ENCODE measurements at regions not wholly inside any gene's neighbourhood (a gene's known extent, or its start where the extent isn't known, plus 50 kb on each side); places are given as distances from the start of the nearest gene placed in this dataset.

DNA sequence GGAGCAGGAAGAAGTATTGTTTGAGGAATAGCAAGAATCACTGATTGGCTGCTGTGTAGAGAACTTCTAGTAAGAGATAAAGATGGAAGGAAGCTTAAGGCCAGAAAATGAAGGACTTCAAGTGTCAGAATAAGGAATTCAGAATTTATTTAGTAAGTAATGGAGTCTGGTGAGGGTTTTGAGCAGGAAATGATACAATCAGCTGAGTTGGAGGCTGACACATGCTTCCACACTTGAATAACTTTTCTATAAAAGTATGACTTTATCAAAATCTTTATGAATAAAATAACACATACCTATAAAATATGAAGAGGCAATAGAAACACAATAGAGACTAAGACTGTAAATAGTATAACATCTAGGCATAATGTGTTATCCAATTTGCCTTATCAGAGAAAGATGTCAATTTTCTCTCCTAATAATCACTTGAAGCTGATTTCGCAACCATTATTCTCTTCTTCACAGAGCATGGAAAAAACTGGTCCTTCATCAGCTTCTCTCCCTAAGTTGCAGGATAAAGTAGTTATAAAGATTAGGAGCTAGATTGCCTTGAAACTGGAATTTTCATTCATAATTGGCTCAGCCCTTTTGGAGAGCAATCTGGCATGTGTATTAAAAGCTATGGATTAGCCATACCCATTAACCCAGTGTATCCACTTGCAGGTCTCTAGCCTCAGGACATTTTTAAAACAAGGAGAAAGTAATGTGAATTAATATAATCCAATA lies 143.4 kb downstream of the ZNF608 start:
- Histone ChIP-seq H3K27me3 (replicated peaks in 1 of 7) (no peaks in the 10 kb centered on the region), H3K9me3 (no peaks in the 10 kb centered on the region), H3K4me3 (no peak overlapping the region), H3K4me1 (peaks cover 0 to 34% (median 11%) of the 10 kb centered on the region in 6 donors), H3K27ac (no peak overlapping the region), H3K36me3 (no peaks in the 10 kb centered on the region)
- TF ChIP-seq POLR2A (IDR thresholded peaks at IDR 0.05), result no peak
- TF ChIP-seq POLR2AphosphoS5 (IDR thresholded peaks at IDR 0.05), result no peak
- TF ChIP-seq CTCF (IDR thresholded peaks at IDR 0.05 in 8 of 11, conservative IDR thresholded peaks at IDR 0.05 in 3 of 11), result no peak
- intact Hi-C loops (cut with DNase I; ENCODE audit: low total_unique reads), result no loop called here
- WGBS, 5 donors, result 92 to 97% (median 94%) methylated on average over 1 of the region's 1 CpG
- DNase-seq, result no peak

GRCh38 chr5:124599028-124599973 lies 147.1 kb downstream of the ZNF608 start:
- Histone ChIP-seq H3K27ac (no peak overlapping the region), H3K9me3 (no peaks in the 10 kb centered on the region), H3K4me1 (peaks cover 0 to 29% (median 11%) of the 10 kb centered on the region in 6 donors), H3K4me3 (no peak overlapping the region), H3K36me3 (no peaks in the 10 kb centered on the region), H3K27me3 (replicated peaks in 1 of 7) (no peaks in the 10 kb centered on the region)
- TF ChIP-seq POLR2A (IDR thresholded peaks at IDR 0.05) (no peak), POLR2AphosphoS5 (IDR thresholded peaks at IDR 0.05) (no peak), CTCF (IDR thresholded peaks at IDR 0.05 in 8 of 11, conservative IDR thresholded peaks at IDR 0.05 in 3 of 11) (no peak)
- WGBS, 5 donors, result 43 to 59% (median 46%) methylated on average over 10 of the region's 10 CpGs
- DNase-seq, result no peak
- intact Hi-C loops (cut with DNase I; ENCODE audit: low total_unique reads), result no loop called here

DNA sequence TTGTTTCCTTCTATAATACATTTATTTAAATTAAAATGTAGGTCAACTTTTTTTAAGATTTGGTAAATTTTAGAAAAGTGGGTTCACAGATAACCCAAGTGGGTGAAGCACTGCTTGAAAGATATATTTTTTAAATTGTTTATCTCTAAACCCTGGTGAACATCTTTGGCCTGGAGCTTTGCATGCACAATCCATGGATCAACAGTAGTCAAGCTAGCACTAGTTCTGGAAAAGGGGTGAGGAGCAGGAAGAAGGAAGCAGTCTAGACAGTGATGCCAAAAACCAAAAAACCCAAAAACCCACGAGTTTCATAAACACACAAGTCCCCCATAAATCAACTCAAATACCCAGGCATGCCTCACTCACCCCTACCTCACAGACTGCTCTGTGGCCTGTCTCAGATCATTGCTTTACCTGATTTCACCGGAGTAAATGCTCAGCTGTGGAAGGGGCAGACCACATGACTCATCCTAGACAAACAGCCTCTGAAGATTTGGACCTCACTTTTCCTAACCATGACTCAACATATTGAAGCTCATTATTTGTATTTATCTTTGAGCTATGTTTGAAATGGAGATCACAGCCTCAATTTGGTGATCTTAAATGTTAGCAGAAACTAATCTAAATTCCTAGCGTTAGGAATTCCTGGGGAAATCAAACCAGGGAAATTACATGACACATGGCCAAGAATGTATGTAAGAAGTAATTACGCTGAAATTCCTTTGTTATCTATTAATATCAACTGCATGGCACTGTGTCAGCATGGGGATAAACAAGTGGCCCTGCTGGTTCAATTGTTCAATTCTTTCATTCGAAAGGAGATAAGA lies 149.6 kb downstream of the ZNF608 start:
- H3K36me3 ChIP-seq, result no peaks in the 10 kb centered on the region
- intact Hi-C loops (cut with DNase I; ENCODE audit: low total_unique reads), result no loop called here
- H3K27ac ChIP-seq, result no peak overlapping the region
- H3K9me3 ChIP-seq, result no peaks in the 10 kb centered on the region
- TF ChIP-seq POLR2A (IDR thresholded peaks at IDR 0.05) (no peak), CTCF (IDR thresholded peaks at IDR 0.05 in 8 of 11, conservative IDR thresholded peaks at IDR 0.05 in 3 of 11) (no peak), POLR2AphosphoS5 (IDR thresholded peaks at IDR 0.05) (no peak)
- H3K27me3 ChIP-seq (replicated peaks in 1 of 7), result no peaks in the 10 kb centered on the region
- H3K4me3 ChIP-seq, result no peak overlapping the region
- 51 to 66% (median 54%) methylated on average over 5 of the region's 5 CpGs for WGBS, 5 donors
- peaks cover 0 to 22% (median 10%) of the 10 kb centered on the region in 6 donors for H3K4me1 ChIP-seq
- no peak for DNase-seq

Data from spleen (tissue), 11 donors.